ENCODE measurements at regions not wholly inside any gene's neighbourhood (a gene's known extent, or its start where the extent isn't known, plus 50 kb on each side); places are given as distances from the start of the nearest gene placed in this dataset.

- H3K27me3 Mint-ChIP-seq (ENCODE audit: unreplicated experiment) = no peaks in the 10 kb centered on the region
- TF ChIP-seq CTCF (IDR thresholded peaks at IDR 0.05) = no peak
- H3K36me3 Mint-ChIP-seq (ENCODE audit: unreplicated experiment) = no peaks in the 10 kb centered on the region
- no peaks in the 10 kb centered on the region for H3K4me1 Mint-ChIP-seq (ENCODE audit: unreplicated experiment)
- peaks cover 28% of the 10 kb centered on the region for H3K9me3 Mint-ChIP-seq (ENCODE audit: unreplicated experiment)
- no peak overlapping the region for H3K4me3 Mint-ChIP-seq (ENCODE audit: unreplicated experiment)
- DNase-seq (ENCODE audit: extremely low spot score, unreplicated experiment) = no peak
- no peak overlapping the region for H3K27ac Mint-ChIP-seq (ENCODE audit: unreplicated experiment)
These were observed 663.7 kb downstream of the GRXCR1 start for GRCh38 chr4:43556262-43556661.

DNA sequence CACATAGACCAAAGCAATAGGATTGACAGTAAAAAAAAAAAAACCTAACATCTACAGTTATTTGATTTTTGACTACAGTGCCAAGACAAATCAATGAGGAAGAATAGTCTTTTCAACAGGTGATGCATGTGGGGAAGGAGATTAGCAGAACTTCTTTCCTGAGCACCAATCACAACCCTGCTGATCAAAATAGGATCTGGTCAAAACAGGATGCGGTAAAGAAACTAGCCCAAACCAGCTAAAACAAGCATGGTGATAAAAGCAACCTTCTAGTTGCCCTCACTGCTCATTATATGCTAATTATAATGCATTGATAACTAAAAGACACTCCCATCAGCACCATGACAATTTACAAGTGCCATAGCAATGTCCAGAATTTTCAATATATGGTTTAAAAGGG lies 667.5 kb downstream of the GRXCR1 start:
- no peak for DNase-seq (ENCODE audit: extremely low spot score, unreplicated experiment)
- no peaks in the 10 kb centered on the region for H3K36me3 Mint-ChIP-seq (ENCODE audit: unreplicated experiment)
- peaks cover 16% of the 10 kb centered on the region for H3K9me3 Mint-ChIP-seq (ENCODE audit: unreplicated experiment)
- no peaks in the 10 kb centered on the region for H3K27me3 Mint-ChIP-seq (ENCODE audit: unreplicated experiment)
- no peak for TF ChIP-seq CTCF (IDR thresholded peaks at IDR 0.05)
- no peaks in the 10 kb centered on the region for H3K4me1 Mint-ChIP-seq (ENCODE audit: unreplicated experiment)
- no peak overlapping the region for H3K4me3 Mint-ChIP-seq (ENCODE audit: unreplicated experiment)
- no peak overlapping the region for H3K27ac Mint-ChIP-seq (ENCODE audit: unreplicated experiment)

DNA sequence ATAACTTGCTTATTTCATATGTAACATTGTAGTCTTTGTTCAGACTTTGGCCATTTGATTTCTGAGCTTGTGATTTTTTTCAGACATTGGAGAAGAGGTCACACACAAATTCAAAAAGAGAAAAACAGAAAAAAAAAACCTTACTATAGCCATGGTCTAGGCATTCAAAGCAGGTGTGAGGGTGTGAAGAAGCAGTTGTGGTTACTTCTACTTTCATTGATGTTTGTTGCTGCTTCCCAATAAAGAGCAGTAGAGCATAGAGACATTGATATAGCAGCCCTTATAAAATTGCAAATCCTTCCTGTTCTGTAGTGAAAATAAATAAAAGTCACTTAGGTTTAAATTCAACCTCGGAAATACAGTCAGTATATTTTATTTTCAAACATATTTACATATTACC lies 671.6 kb downstream of the GRXCR1 start:
- Mint-ChIP-seq H3K4me1 (ENCODE audit: unreplicated experiment) (no peaks in the 10 kb centered on the region), H3K36me3 (ENCODE audit: unreplicated experiment) (no peaks in the 10 kb centered on the region), H3K27me3 (ENCODE audit: unreplicated experiment) (no peaks in the 10 kb centered on the region), H3K4me3 (ENCODE audit: unreplicated experiment) (no peak overlapping the region), H3K9me3 (ENCODE audit: unreplicated experiment) (no peaks in the 10 kb centered on the region), H3K27ac (ENCODE audit: unreplicated experiment) (no peak overlapping the region)
- no peak for DNase-seq (ENCODE audit: extremely low spot score, unreplicated experiment)
- no peak for TF ChIP-seq CTCF (IDR thresholded peaks at IDR 0.05)

DNA sequence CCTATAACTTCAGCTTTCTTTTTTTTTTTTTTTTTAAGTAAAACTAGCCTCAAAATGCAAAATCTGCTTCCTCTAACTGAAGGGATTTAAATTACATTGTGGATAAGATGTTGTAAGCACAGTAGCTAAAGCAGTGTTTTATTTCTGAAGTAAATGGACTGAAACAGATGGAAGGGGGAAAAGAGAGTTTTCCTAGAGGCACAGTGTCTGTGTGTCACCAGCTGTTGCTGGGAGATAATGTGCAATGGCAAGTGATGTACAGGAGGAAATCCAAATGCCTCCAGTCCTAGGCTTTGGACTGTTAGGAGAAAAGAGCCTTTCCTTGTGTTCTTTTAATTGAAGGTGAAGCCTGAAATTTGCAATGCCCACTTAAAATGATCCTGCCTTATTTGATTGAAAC lies 672.1 kb downstream of the GRXCR1 start:
- no peak overlapping the region for H3K27ac Mint-ChIP-seq (ENCODE audit: unreplicated experiment)

GRCh38 chr4:43567644-43568043 lies 675.1 kb downstream of the GRXCR1 start:
- Mint-ChIP-seq H3K36me3 (ENCODE audit: unreplicated experiment) (no peaks in the 10 kb centered on the region), H3K27ac (ENCODE audit: unreplicated experiment) (no peak overlapping the region), H3K4me3 (ENCODE audit: unreplicated experiment) (no peak overlapping the region), H3K27me3 (ENCODE audit: unreplicated experiment) (no peaks in the 10 kb centered on the region), H3K9me3 (ENCODE audit: unreplicated experiment) (no peaks in the 10 kb centered on the region), H3K4me1 (ENCODE audit: unreplicated experiment) (no peaks in the 10 kb centered on the region)
- TF ChIP-seq CTCF (IDR thresholded peaks at IDR 0.05) = no peak
- DNase-seq (ENCODE audit: extremely low spot score, unreplicated experiment) = no peak

More for the DNA sequence above, 672.1 kb downstream of the GRXCR1 start:
- H3K27me3 Mint-ChIP-seq (ENCODE audit: unreplicated experiment) = no peaks in the 10 kb centered on the region
- no peaks in the 10 kb centered on the region for H3K36me3 Mint-ChIP-seq (ENCODE audit: unreplicated experiment)
- no peaks in the 10 kb centered on the region for H3K4me1 Mint-ChIP-seq (ENCODE audit: unreplicated experiment)
- no peak overlapping the region for H3K4me3 Mint-ChIP-seq (ENCODE audit: unreplicated experiment)
- TF ChIP-seq CTCF (IDR thresholded peaks at IDR 0.05) = no peak
- DNase-seq (ENCODE audit: extremely low spot score, unreplicated experiment) = no peak
- no peaks in the 10 kb centered on the region for H3K9me3 Mint-ChIP-seq (ENCODE audit: unreplicated experiment)
